ENCODE measurements at regions not wholly inside any gene's neighbourhood (a gene's known extent, or its start where the extent isn't known, plus 50 kb on each side); places are given as distances from the start of the nearest gene placed in this dataset.

GRCh38 chr6:76220805-76221204 is 148.3 kb upstream of the IMPG1 start:
- H3K4me3 Mint-ChIP-seq, result no peak overlapping the region
- Histone ChIP-seq H3K9me3 (ENCODE audit: control insufficient read depth, low read length) (no peaks in the 10 kb centered on the region), H3K27me3 (ENCODE audit: control insufficient read depth, insufficient read depth, low read length, poor library complexity, severe bottlenecking) (no peaks in the 10 kb centered on the region), H3K4me1 (ENCODE audit: control insufficient read depth, insufficient read depth, low read length) (no peaks in the 10 kb centered on the region), H3K4me3 (ENCODE audit: low read length) (no peak overlapping the region), H3K36me3 (ENCODE audit: control insufficient read depth, insufficient read depth, low read length) (no peaks in the 10 kb centered on the region), H3K9ac (ENCODE audit: extremely low read depth, low read length, poor library complexity, severe bottlenecking) (no peak overlapping the region), H3K27ac (ENCODE audit: low read depth, low read length) (no peak overlapping the region)
- no peak overlapping the region for H3K27ac Mint-ChIP-seq
- 85% methylated on average over 3 of the region's 3 CpGs; no CpG with 5 or more reads in 1 of the 2 experiments for WGBS, 2 experiments (ENCODE audit: insufficient coverage in 1 of 2, insufficient read length in 1 of 2)
- H3K4me1 Mint-ChIP-seq, result peaks cover 7% of the 10 kb centered on the region
- no peaks in the 10 kb centered on the region for H3K27me3 Mint-ChIP-seq (ENCODE audit: insufficient read depth)
- no peak for TF ChIP-seq CTCF (conservative IDR thresholded peaks at IDR 0.05)
- no peak for DNase-seq
- no peaks in the 10 kb centered on the region for H3K36me3 Mint-ChIP-seq (ENCODE audit: low read depth)
- H3K9me3 Mint-ChIP-seq, result no peaks in the 10 kb centered on the region

GRCh38 chr6:76217606-76218005 is 145.1 kb upstream of the IMPG1 start:
- Histone ChIP-seq H3K4me3 (ENCODE audit: low read length) (no peak overlapping the region), H3K9me3 (ENCODE audit: control insufficient read depth, low read length) (no peaks in the 10 kb centered on the region), H3K27me3 (ENCODE audit: control insufficient read depth, insufficient read depth, low read length, poor library complexity, severe bottlenecking) (no peaks in the 10 kb centered on the region), H3K36me3 (ENCODE audit: control insufficient read depth, insufficient read depth, low read length) (no peaks in the 10 kb centered on the region), H3K27ac (ENCODE audit: low read depth, low read length) (no peak overlapping the region), H3K4me1 (ENCODE audit: control insufficient read depth, insufficient read depth, low read length) (no peaks in the 10 kb centered on the region), H3K9ac (ENCODE audit: extremely low read depth, low read length, poor library complexity, severe bottlenecking) (no peak overlapping the region)
- no peak for TF ChIP-seq CTCF (conservative IDR thresholded peaks at IDR 0.05)
- Mint-ChIP-seq H3K27ac (no peak overlapping the region), H3K4me1 (no peaks in the 10 kb centered on the region), H3K27me3 (ENCODE audit: insufficient read depth) (no peaks in the 10 kb centered on the region), H3K4me3 (no peak overlapping the region), H3K36me3 (ENCODE audit: low read depth) (no peaks in the 10 kb centered on the region), H3K9me3 (peaks cover under 1% of the 10 kb centered on the region)
- DNase-seq, result no peak
- WGBS, 2 experiments (ENCODE audit: insufficient coverage in 1 of 2, insufficient read length in 1 of 2), result 92 to 95% methylated on average over 2 of the region's 2 CpGs

GRCh38 chr6:76214546-76214945 is 142.1 kb upstream of the IMPG1 start:
- no peaks in the 10 kb centered on the region for H3K9me3 ChIP-seq (ENCODE audit: control insufficient read depth, low read length)
- no peaks in the 10 kb centered on the region for H3K27me3 Mint-ChIP-seq (ENCODE audit: insufficient read depth)
- peaks cover 17% of the 10 kb centered on the region for H3K9me3 Mint-ChIP-seq
- no peak overlapping the region for H3K4me3 Mint-ChIP-seq
- H3K4me3 ChIP-seq (ENCODE audit: low read length), result no peak overlapping the region
- no peaks in the 10 kb centered on the region for H3K4me1 Mint-ChIP-seq
- WGBS, 2 experiments (ENCODE audit: insufficient coverage in 1 of 2, insufficient read length in 1 of 2), result 93 to 100% methylated on average over 1 to 3 of the region's 4 CpGs
- H3K27me3 ChIP-seq (ENCODE audit: control insufficient read depth, insufficient read depth, low read length, poor library complexity, severe bottlenecking), result no peaks in the 10 kb centered on the region
- no peaks in the 10 kb centered on the region for H3K4me1 ChIP-seq (ENCODE audit: control insufficient read depth, insufficient read depth, low read length)
- TF ChIP-seq CTCF (conservative IDR thresholded peaks at IDR 0.05), result no peak
- H3K36me3 Mint-ChIP-seq (ENCODE audit: low read depth), result no peaks in the 10 kb centered on the region
- no peaks in the 10 kb centered on the region for H3K36me3 ChIP-seq (ENCODE audit: control insufficient read depth, insufficient read depth, low read length)
- H3K27ac ChIP-seq (ENCODE audit: low read depth, low read length), result no peak overlapping the region
- DNase-seq, result no peak
- H3K9ac ChIP-seq (ENCODE audit: extremely low read depth, low read length, poor library complexity, severe bottlenecking), result no peak overlapping the region
- H3K27ac Mint-ChIP-seq, result no peak overlapping the region
